AML-193 (cell line): ENCODE measurements at regions not wholly inside any gene's neighbourhood (a gene's known extent, or its start where the extent isn't known, plus 50 kb on each side); places are given as distances from the start of the nearest gene placed in this dataset.

Experiments
- DNase-seq, 2 experiments: peaks; one replicate each; lab custom pipeline; 2025; lab: John Stamatoyannopoulos, UW

GRCh38 chr2:217065012-217065290, 205.1 kb upstream of the TNP1 start:
- no peak for DNase-seq

GRCh38 chr2:217064234-217065011, 204.6 kb upstream of the TNP1 start:
- no peak for DNase-seq

DNA sequence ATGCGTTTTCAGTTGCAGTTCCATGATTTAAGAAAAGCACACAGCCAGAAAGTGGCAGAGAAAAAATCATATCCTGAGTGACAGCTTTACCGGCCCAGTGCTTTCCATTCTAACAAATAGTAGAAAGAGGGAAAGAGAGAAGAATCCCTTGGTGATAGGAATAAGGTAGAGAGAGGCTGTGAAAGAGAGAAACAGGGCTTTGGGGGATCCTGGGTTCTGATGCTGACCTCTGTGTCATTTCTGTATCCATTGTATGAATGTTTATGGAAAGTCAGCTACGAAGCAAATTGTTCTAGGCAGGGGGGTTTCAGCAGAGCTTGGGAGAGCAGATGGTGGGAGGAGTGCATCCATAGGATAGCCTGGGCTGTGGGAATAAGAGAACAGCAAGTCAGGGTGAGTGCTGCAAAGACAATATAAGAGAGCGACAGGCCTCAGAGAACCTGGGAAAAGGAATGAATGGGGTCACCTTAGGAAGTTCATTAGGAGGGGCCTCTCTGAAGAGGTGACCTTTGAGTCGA, 203.4 kb upstream of the TNP1 start:
- DNase-seq: no peak

GRCh38 chr2:217062768-217063167, 202.9 kb upstream of the TNP1 start:
- no peak for DNase-seq

DNA sequence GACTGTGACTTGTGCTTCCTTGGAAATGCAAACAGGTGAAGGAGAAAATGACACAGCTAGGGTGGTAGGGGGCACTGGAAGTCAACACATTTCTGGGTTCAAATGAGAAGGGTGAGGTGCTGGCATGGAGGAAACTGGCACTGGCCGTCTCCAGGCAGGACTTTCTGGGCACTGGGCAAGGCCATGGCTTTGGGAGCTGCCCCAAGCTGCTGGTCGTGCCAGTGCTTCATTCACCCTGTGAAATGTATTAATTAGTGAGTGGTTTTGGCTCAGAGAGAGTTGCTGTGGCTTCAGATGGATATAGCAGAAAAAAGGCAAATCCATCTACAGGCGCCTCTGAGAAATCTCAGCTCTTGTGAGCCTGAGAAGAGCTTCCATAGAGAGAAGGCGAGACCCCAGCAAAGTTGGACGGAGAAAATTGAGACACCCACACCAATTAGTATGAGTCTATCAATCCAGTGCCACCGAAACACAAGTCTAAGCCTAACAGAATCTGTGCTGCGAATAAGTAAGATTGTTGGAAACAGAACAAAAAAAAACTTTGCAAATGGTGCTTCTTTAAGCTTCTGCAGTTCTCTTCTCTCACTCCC, 202.1 kb upstream of the TNP1 start:
- DNase-seq: no peak

GRCh38 chr2:217060951-217061547, 201.2 kb upstream of the TNP1 start:
- DNase-seq: no peak

DNA sequence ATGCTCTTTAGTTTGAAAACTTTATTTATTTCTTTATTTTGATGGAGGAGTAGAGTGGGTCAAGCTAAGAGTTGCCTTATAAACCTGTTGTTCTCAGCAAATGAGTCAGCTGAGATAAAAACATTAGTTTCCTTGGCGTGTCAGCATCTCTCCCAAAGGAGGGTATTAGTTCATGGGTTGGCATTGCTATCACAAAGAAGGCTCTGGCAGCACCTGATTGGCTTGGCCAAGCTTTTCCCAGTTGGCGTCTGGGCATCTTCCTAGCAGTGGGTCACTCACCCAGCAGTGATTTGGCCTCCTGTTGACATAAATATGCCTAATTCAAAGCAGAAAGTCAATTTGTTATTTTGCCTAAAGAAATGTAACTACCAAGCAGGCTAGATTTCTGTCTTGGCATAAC, 200.7 kb upstream of the TNP1 start:
- no peak for DNase-seq

- no peak for DNase-seq
Observed at GRCh38 chr2:217058791-217059755, 199.2 kb upstream of the TNP1 start.

- no peak for DNase-seq
Observed at GRCh38 chr2:217057773-217058172, 197.9 kb upstream of the TNP1 start.

GRCh38 chr2:217055624-217056023, 195.8 kb upstream of the TNP1 start:
- no peak for DNase-seq

- DNase-seq: no peak
Observed at GRCh38 chr2:217054791-217055190, 194.9 kb upstream of the TNP1 start.

DNA sequence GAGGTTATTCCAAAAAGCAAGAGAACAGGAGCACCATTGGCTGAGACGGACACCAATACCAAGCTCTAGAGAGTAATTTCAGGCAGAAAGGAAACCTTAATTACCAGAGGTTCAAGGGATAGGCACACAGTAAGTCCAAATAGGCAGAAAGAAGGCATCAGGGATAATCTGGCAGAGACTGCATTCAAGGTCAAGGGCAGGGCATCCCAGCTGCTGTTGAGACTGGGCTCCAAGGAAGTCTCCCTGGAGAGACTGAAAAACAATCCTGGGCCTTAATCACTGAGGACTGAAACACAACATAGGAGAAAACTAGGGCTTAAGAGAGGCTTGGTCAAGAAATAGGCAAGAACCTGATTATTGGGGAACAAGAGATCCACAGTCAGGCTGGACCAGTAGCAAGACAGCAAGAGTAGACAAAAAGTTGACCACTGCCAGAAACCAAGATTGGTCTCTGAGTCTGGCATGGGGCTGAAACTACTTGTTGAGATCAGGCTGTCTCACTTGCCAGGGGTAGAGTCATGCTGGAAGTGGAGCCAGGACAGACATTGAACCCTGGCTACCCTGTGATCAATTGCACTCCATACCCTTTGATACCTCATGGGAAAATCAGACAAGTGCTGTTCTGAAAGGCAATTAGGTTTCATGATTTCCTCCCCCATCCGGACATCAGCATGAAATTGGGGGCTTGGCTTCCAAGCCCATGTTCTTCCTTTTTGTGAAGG, 193.2 kb upstream of the TNP1 start:
- DNase-seq: no peak

DNA sequence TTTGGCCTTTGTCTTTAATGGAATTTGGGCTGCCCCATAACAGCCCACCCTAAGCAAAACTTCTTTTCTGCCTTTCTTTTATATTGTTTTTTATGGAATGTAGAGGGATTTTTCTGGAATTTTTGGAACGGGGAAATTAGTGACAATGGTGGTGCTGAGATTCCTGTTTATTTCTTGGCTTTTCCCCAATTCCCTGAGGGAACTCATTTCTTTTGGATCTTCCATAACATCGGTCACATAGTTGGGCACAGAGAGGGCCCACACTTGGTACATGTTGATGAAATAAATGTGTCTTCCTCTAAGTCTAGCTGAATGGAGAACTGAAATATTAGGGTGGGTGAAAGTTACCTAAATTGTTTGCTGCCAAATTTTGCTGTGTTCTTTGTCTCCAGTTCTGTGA, 191.6 kb upstream of the TNP1 start:
- no peak for DNase-seq

DNA sequence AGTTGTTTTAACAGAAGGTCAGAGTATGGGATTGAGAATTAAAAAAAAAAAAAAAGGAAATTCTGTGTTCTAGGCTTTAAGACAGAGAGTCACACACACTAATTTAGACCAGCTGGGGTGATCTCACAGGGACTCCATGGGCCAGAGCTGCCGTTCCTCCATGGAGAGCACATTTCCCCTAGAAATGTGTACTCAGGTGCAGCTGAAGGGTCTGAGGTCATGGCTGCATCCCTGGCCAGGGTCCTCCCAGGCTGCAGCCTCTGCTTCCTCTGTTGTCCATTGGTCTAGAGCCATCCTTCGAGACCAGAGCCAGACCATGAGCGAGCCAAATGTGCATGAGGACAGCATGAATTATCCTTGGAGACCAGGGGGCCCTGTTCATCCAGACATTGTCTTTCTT, 190.1 kb upstream of the TNP1 start:
- DNase-seq: no peak

GRCh38 chr2:217049422-217049821, 189.6 kb upstream of the TNP1 start:
- no peak for DNase-seq

- DNase-seq: no peak
Observed at GRCh38 chr2:217048730-217049129, 188.9 kb upstream of the TNP1 start.

DNA sequence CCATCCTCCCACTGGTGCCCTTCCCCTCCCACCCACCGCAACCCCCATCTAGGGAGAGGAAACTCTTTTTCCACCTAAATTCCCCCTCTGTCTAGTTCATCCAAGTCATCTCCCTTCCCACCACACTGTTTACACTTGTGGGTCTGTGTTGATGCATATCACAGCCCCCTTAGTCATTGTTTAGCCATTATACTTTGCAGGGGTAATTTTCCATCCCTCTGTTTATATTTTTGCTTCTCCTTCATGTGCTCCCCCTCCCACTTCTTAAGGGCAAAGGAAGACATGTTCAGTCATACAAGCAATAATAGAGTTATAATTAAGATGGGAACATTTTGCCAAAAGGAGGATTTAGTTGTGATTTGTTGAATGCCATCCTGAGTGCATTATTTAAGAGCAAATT, 187.8 kb upstream of the TNP1 start:
- no peak for DNase-seq

GRCh38 chr2:217047209-217047608, 187.3 kb upstream of the TNP1 start:
- no peak for DNase-seq

GRCh38 chr2:217045700-217046475, 186.0 kb upstream of the TNP1 start:
- no peak for DNase-seq

- no peak for DNase-seq
Observed at GRCh38 chr2:217040099-217040498, 180.2 kb upstream of the TNP1 start.

GRCh38 chr2:217038001-217038400, 178.1 kb upstream of the TNP1 start:
- DNase-seq: no peak
